ENCODE measurements at regions not wholly inside any gene's neighbourhood (a gene's known extent, or its start where the extent isn't known, plus 50 kb on each side); places are given as distances from the start of the nearest gene placed in this dataset.

- Histone ChIP-seq H2AFZ (ENCODE audit: low read length) (no peak overlapping the region), H3K9me3 (ENCODE audit: low read length) (peaks cover 16% of the 10 kb centered on the region; the same call in 1 of the 2 replicates), H3K36me3 (ENCODE audit: insufficient read depth, low read length) (no peaks in the 10 kb centered on the region; the same call in 1 of the 2 replicates), H3K4me2 (ENCODE audit: low read length) (no peak overlapping the region), H3K4me1 (ENCODE audit: insufficient read depth, low read length, poor library complexity, severe bottlenecking) (no peaks in the 10 kb centered on the region), H3K79me2 (ENCODE audit: insufficient read depth, low read depth, low read length) (no peaks in the 10 kb centered on the region), H4K20me1 (ENCODE audit: insufficient read depth, low read length) (no peaks in the 10 kb centered on the region), H3K4me3 (ENCODE audit: low read depth, low read length, poor library complexity, severe bottlenecking) (no peak overlapping the region), H3K9me2 (ENCODE audit: insufficient read depth, low read length) (no peaks in the 10 kb centered on the region), H3K27ac (ENCODE audit: low read depth, low read length, poor library complexity, severe bottlenecking) (no peak overlapping the region)
- no peak for DNase-seq (ENCODE audit: low spot score)
- TF ChIP-seq CTCF (conservative IDR thresholded peaks at IDR 0.05; ENCODE audit: low read length): no peak
- TF ChIP-seq EZH2phosphoT487 (IDR thresholded peaks at IDR 0.05; ENCODE audit: borderline replicate concordance, low read depth, low read length): no peak
- no TSS peak for BruUV-seq (replicated peaks)
- intact Hi-C loops (cut with micrococcal nuclease; ENCODE audit: unreplicated experiment): loop anchor here (10.0 kb wide), 1 partner anchor 1233 kb away; no protein-coding TSS in a partner anchor
- POLR2A ChIA-PET: no interaction called here
- CTCF ChIA-PET (ENCODE audit: unreplicated experiment): no interaction called here
Measured at GRCh38 chr6:156557251-156557910, 219.8 kb upstream of the ARID1B start.

- Histone ChIP-seq H3K9me2 (ENCODE audit: insufficient read depth, low read length) (no peaks in the 10 kb centered on the region), H2AFZ (ENCODE audit: low read length) (no peak overlapping the region), H3K9me3 (ENCODE audit: low read length) (peaks cover 16% of the 10 kb centered on the region; the same call in 1 of the 2 replicates), H3K36me3 (ENCODE audit: insufficient read depth, low read length) (no peaks in the 10 kb centered on the region; the same call in 1 of the 2 replicates), H4K20me1 (ENCODE audit: insufficient read depth, low read length) (no peaks in the 10 kb centered on the region), H3K79me2 (ENCODE audit: insufficient read depth, low read depth, low read length) (no peaks in the 10 kb centered on the region), H3K4me1 (ENCODE audit: insufficient read depth, low read length, poor library complexity, severe bottlenecking) (no peaks in the 10 kb centered on the region), H3K4me2 (ENCODE audit: low read length) (no peak overlapping the region), H3K4me3 (ENCODE audit: low read depth, low read length, poor library complexity, severe bottlenecking) (no peak overlapping the region), H3K27ac (ENCODE audit: low read depth, low read length, poor library complexity, severe bottlenecking) (no peak overlapping the region)
- intact Hi-C loops (cut with micrococcal nuclease; ENCODE audit: unreplicated experiment): loop anchor here (10.0 kb wide), 1 partner anchor 1232 kb away; no protein-coding TSS in a partner anchor
- DNase-seq (ENCODE audit: low spot score): no peak
- BruUV-seq (replicated peaks): no TSS peak
- TF ChIP-seq CTCF (conservative IDR thresholded peaks at IDR 0.05; ENCODE audit: low read length): no peak
- no peak for TF ChIP-seq EZH2phosphoT487 (IDR thresholded peaks at IDR 0.05; ENCODE audit: borderline replicate concordance, low read depth, low read length)
- ChIA-PET POLR2A (no interaction called here), CTCF (ENCODE audit: unreplicated experiment) (no interaction called here)
Measured at GRCh38 chr6:156556811-156557210, 220.4 kb upstream of the ARID1B start.

GRCh38 chr6:156555116-156555515 is 222.1 kb upstream of the ARID1B start:
- Histone ChIP-seq H3K9me2 (ENCODE audit: insufficient read depth, low read length) (no peaks in the 10 kb centered on the region), H3K79me2 (ENCODE audit: insufficient read depth, low read depth, low read length) (no peaks in the 10 kb centered on the region), H3K4me2 (ENCODE audit: low read length) (no peak overlapping the region), H3K9me3 (ENCODE audit: low read length) (peaks cover 6% of the 10 kb centered on the region; the same call in 1 of the 2 replicates), H3K4me3 (ENCODE audit: low read depth, low read length, poor library complexity, severe bottlenecking) (no peak overlapping the region), H3K4me1 (ENCODE audit: insufficient read depth, low read length, poor library complexity, severe bottlenecking) (no peaks in the 10 kb centered on the region), H3K36me3 (ENCODE audit: insufficient read depth, low read length) (no peaks in the 10 kb centered on the region; the same call in 1 of the 2 replicates), H2AFZ (ENCODE audit: low read length) (no peak overlapping the region), H3K27ac (ENCODE audit: low read depth, low read length, poor library complexity, severe bottlenecking) (no peak overlapping the region), H4K20me1 (ENCODE audit: insufficient read depth, low read length) (no peaks in the 10 kb centered on the region)
- intact Hi-C loops (cut with micrococcal nuclease; ENCODE audit: unreplicated experiment): loop anchor here (10.0 kb wide), 1 partner anchor 1230 kb away; no protein-coding TSS in a partner anchor
- ChIA-PET CTCF (ENCODE audit: unreplicated experiment) (no interaction called here), POLR2A (no interaction called here)
- no TSS peak for BruUV-seq (replicated peaks)
- TF ChIP-seq CTCF (conservative IDR thresholded peaks at IDR 0.05; ENCODE audit: low read length) (no peak), EZH2phosphoT487 (IDR thresholded peaks at IDR 0.05; ENCODE audit: borderline replicate concordance, low read depth, low read length) (no peak)
- DNase-seq (ENCODE audit: low spot score): no peak

Measured in OCI-LY7 (cell line).